AG10803 (cell line): ENCODE measurements at regions not wholly inside any gene's neighbourhood (a gene's known extent, or its start where the extent isn't known, plus 50 kb on each side); places are given as distances from the start of the nearest gene placed in this dataset.

Source experiments
- DNase-seq: peaks from one replicate; pipeline ENCODE4 v3.0.0; 2010; ENCODE audit warnings: low read depth
- H3K4me3 ChIP-seq: 2 replicates; pipeline ENCODE4 v1.5.1; 2011; ENCODE audit warnings: mild to moderate bottlenecking, low read length, control low read depth
- CTCF ChIP-seq: conservative IDR thresholded peaks from 2 replicates; pipeline ENCODE4 v1.5.1; 2011; ENCODE audit warnings: mild to moderate bottlenecking, low read length, control low read depth, inconsistent platforms

GRCh38 chrX:69317721-69318120, 152.5 kb upstream of the PJA1 start:
- H3K4me3 ChIP-seq: no peak overlapping the region
- DNase-seq: no peak
- TF ChIP-seq CTCF: no peak

GRCh38 chrX:69314436-69315348, 149.4 kb upstream of the PJA1 start:
- DNase-seq: no peak
- TF ChIP-seq CTCF: no peak
- no peak overlapping the region for H3K4me3 ChIP-seq

GRCh38 chrX:69313617-69314290, 148.5 kb upstream of the PJA1 start:
- no peak overlapping the region for H3K4me3 ChIP-seq
- TF ChIP-seq CTCF: no peak
- DNase-seq: no peak

GRCh38 chrX:69311936-69312670, 146.8 kb upstream of the PJA1 start:
- TF ChIP-seq CTCF: no peak
- DNase-seq: no peak
- no peak overlapping the region for H3K4me3 ChIP-seq

- DNase-seq: no peak
- H3K4me3 ChIP-seq: no peak overlapping the region
- no peak for TF ChIP-seq CTCF
Measured at GRCh38 chrX:69309074-69309792, 144.0 kb upstream of the PJA1 start.

DNA sequence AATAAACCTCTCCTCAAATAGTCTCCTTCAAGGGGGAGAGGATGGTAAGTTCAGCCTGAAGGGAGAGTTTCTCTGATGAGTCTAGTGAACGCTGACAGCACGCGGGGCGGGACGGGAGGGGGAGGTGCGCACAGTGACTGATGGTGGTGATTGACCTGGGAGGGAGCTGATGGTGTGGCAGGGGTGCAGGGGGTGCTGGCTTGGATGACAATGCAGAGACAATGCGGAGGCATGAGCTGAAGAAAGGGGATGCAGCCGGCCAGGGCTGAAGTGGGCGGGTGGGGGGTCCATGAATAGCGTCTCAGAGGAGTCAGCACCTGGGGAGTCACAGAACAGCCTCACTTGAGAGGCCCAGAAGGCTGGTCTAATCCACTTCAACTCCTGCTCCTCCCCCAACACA, 142.5 kb upstream of the PJA1 start:
- no peak for TF ChIP-seq CTCF
- H3K4me3 ChIP-seq: no peak overlapping the region
- DNase-seq: no peak
